GM03348 (cell line): ENCODE measurements at regions not wholly inside any gene's neighbourhood (a gene's known extent, or its start where the extent isn't known, plus 50 kb on each side); places are given as distances from the start of the nearest gene placed in this dataset.

Source experiments
- DNase-seq: peaks from one replicate; pipeline ENCODE4 v3.0.0; 2012; ENCODE audit warnings: low spot score

- DNase-seq, result no peak
These were observed 833.8 kb upstream of the RBFOX1 start for GRCh38 chr16:6498858-6499257.

- no peak for DNase-seq
These were observed 835.6 kb upstream of the RBFOX1 start for GRCh38 chr16:6496996-6497395.

GRCh38 chr16:6495486-6496210, 837.0 kb upstream of the RBFOX1 start:
- DNase-seq, result no peak

- DNase-seq, result no peak
These were observed 837.9 kb upstream of the RBFOX1 start for GRCh38 chr16:6494716-6495115.

GRCh38 chr16:6493555-6493954, 839.1 kb upstream of the RBFOX1 start:
- no peak for DNase-seq

GRCh38 chr16:6492742-6493141, 839.9 kb upstream of the RBFOX1 start:
- no peak for DNase-seq

GRCh38 chr16:6484935-6485334, 847.7 kb upstream of the RBFOX1 start:
- DNase-seq, result no peak

- no peak for DNase-seq
These were observed 848.6 kb upstream of the RBFOX1 start for GRCh38 chr16:6484081-6484480.

GRCh38 chr16:6483469-6484033, 849.1 kb upstream of the RBFOX1 start:
- no peak for DNase-seq

- no peak for DNase-seq
These were observed 849.8 kb upstream of the RBFOX1 start for GRCh38 chr16:6482696-6483468.

GRCh38 chr16:6481894-6482293, 850.8 kb upstream of the RBFOX1 start:
- no peak for DNase-seq

- no peak for DNase-seq
These were observed 878.9 kb upstream of the RBFOX1 start for GRCh38 chr16:6453742-6454141.

GRCh38 chr16:6447021-6447790, 885.4 kb upstream of the RBFOX1 start:
- DNase-seq, result no peak

- no peak for DNase-seq
These were observed 886.3 kb upstream of the RBFOX1 start for GRCh38 chr16:6446370-6446769.

- DNase-seq, result no peak
These were observed 893.5 kb upstream of the RBFOX1 start for GRCh38 chr16:6439129-6439528.

- no peak for DNase-seq
These were observed 903.8 kb upstream of the RBFOX1 start for GRCh38 chr16:6428861-6429260.

- no peak for DNase-seq
These were observed 905.0 kb upstream of the RBFOX1 start for GRCh38 chr16:6427621-6428020.

- DNase-seq, result no peak
These were observed 925.0 kb upstream of the RBFOX1 start for GRCh38 chr16:6407596-6407995.

GRCh38 chr16:6406028-6406427, 926.6 kb upstream of the RBFOX1 start:
- no peak for DNase-seq

GRCh38 chr16:6382924-6383459, 949.7 kb upstream of the RBFOX1 start:
- DNase-seq, result no peak

GRCh38 chr16:6381896-6382295, 950.7 kb upstream of the RBFOX1 start:
- no peak for DNase-seq

- no peak for DNase-seq
These were observed 954.7 kb upstream of the RBFOX1 start for GRCh38 chr16:6377956-6378355.
